ENCODE measurements at regions not wholly inside any gene's neighbourhood (a gene's known extent, or its start where the extent isn't known, plus 50 kb on each side); places are given as distances from the start of the nearest gene placed in this dataset.

DNA sequence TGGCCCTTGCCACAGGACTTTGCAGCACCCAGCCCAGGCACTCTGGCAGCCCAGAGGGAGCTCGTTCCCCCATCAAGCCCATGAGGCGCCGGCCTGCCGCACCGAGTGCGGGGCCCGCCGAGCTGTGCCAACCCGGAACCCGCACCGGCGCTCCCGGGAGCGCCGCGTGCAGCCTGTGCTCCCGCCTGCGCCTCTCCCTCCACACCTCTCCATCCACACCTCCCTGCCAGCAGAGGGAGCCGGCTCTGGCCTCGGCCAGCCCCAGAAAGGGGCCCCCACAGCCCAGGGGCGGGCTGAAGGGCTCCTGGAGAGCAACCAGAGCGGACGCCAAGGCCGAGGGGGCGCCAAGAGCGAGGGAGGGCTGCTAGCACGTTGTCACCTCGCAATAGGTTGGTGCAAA lies 268.8 kb downstream of the MID1IP1 start:
- H4K5ac ChIP-seq (ENCODE audit: low read depth, low read length) = no peak overlapping the region
- POLR2A ChIA-PET (ENCODE audit: unreplicated experiment) = interaction anchor here (0.6 kb wide), 1 partner anchor 397 kb away, joined by 4 read pairs; no protein-coding TSS in a partner anchor
- H3K4me1 ChIP-seq (ENCODE audit: control insufficient read depth, insufficient read depth, low read length) = no peaks in the 10 kb centered on the region

More for the DNA sequence above, 268.8 kb downstream of the MID1IP1 start:
- H2BK15ac ChIP-seq (ENCODE audit: low read depth, low read length) = no peak overlapping the region
- H3K4ac ChIP-seq (ENCODE audit: low read depth, low read length) = no peak overlapping the region
- CTCF ChIA-PET = no interaction called here
- no peak overlapping the region for H3K56ac ChIP-seq (ENCODE audit: extremely low read depth, insufficient read depth, low read length)
- no peak overlapping the region for H3K4me3 ChIP-seq (ENCODE audit: insufficient read depth, low read depth, low read length)
- dilution Hi-C loops (cut with HindIII; ENCODE audit: low sequenced_read_pairs, unreplicated experiment) (no loop called here), intact Hi-C loops (cut with micrococcal nuclease) (no loop called here), in situ Hi-C loops (cut with MboI; ENCODE audit: low sequenced_read_pairs) (no loop called here)
- BruUV-seq (replicated peaks) = no TSS peak
- no peak overlapping the region for H4K8ac ChIP-seq (ENCODE audit: low read depth in 2 of 2, low read length in 2 of 2)
- no peak overlapping the region for H4K91ac ChIP-seq (ENCODE audit: insufficient read depth, low read depth, low read length)
- H3K27ac ChIP-seq (ENCODE audit: insufficient read depth, low read length) = no peak overlapping the region
- peaks cover 4% of the 10 kb centered on the region; the same call in 1 of the 2 replicates for H3K9me3 ChIP-seq (ENCODE audit: control insufficient read depth, insufficient read depth, low read length)
- H4K20me1 ChIP-seq (ENCODE audit: insufficient read depth, low read length) = no peaks in the 10 kb centered on the region
- no peaks in the 10 kb centered on the region for H3K9me1 ChIP-seq (ENCODE audit: insufficient read depth, low read length)
- H3K27me3 ChIP-seq (ENCODE audit: control insufficient read depth, insufficient read depth, low read length) = peaks cover 7% of the 10 kb centered on the region
- no peaks in the 10 kb centered on the region for H3K36me3 ChIP-seq (ENCODE audit: control insufficient read depth, insufficient read depth, low read length)
- no peak overlapping the region for H2BK5ac ChIP-seq (ENCODE audit: low read depth, low read length, poor library complexity, severe bottlenecking)
- DNase-seq (no peak), ATAC-seq (ENCODE audit: low read depth) (no peak)
- no peak overlapping the region for H3K14ac ChIP-seq (replicated peaks; ENCODE audit: low read depth, low read length)
- H3K18ac ChIP-seq (ENCODE audit: low read depth, low read length) = no peak overlapping the region
- no peak overlapping the region for H2AFZ ChIP-seq (replicated peaks; ENCODE audit: low read length, poor library complexity)
- 70% methylated on average over 4 of the region's 28 CpGs; no CpG with 5 or more reads in 1 of the 2 experiments for WGBS, 2 experiments (ENCODE audit: extremely low coverage in 2 of 2, insufficient read length in 1 of 2)
- H3K23ac ChIP-seq (ENCODE audit: low read depth, low read length) = no peak overlapping the region
- no peak overlapping the region for H2AK5ac ChIP-seq (ENCODE audit: low read depth, low read length)
- no peak overlapping the region for H3K9ac ChIP-seq (ENCODE audit: low read depth, low read length)
- H3K79me1 ChIP-seq (ENCODE audit: low read depth in 1 of 2, low read length in 2 of 2) = no peaks in the 10 kb centered on the region
- TF ChIP-seq CEBPB (IDR thresholded peaks at IDR 0.05; ENCODE audit: low read depth, low read length) (no peak), FOS (IDR thresholded peaks at IDR 0.05; ENCODE audit: low read depth, low read length) (no peak), ELK1 (IDR thresholded peaks at IDR 0.05; ENCODE audit: borderline replicate concordance, low read depth, low read length) (no peak), BHLHE40 (IDR thresholded peaks at IDR 0.05; ENCODE audit: low read depth, low read length) (no peak), RAD21 (IDR thresholded peaks at IDR 0.05; ENCODE audit: low read length) (no peak), MAFK (IDR thresholded peaks at IDR 0.05; ENCODE audit: low read depth, low read length) (no peak), RFX5 (IDR thresholded peaks at IDR 0.05; ENCODE audit: low read depth, low read length) (no peak), RCOR1 (IDR thresholded peaks at IDR 0.05; ENCODE audit: insufficient replicate concordance, low read length) (no peak), CHD1 (IDR thresholded peaks at IDR 0.05; ENCODE audit: low read depth, low read length) (no peak), MXI1 (IDR thresholded peaks at IDR 0.05; ENCODE audit: borderline replicate concordance, low read depth, low read length) (no peak), POLR2A (IDR thresholded peaks at IDR 0.05; ENCODE audit: low read depth, low read length) (no peak), NFE2L2 (IDR thresholded peaks at IDR 0.05; ENCODE audit: low read depth, low read length) (no peak), MAZ (IDR thresholded peaks at IDR 0.05; ENCODE audit: borderline replicate concordance, low read depth, low read length) (no peak), SMC3 (IDR thresholded peaks at IDR 0.05; ENCODE audit: low read depth, low read length) (no peak)
- TF ChIP-seq, protein P1, sequence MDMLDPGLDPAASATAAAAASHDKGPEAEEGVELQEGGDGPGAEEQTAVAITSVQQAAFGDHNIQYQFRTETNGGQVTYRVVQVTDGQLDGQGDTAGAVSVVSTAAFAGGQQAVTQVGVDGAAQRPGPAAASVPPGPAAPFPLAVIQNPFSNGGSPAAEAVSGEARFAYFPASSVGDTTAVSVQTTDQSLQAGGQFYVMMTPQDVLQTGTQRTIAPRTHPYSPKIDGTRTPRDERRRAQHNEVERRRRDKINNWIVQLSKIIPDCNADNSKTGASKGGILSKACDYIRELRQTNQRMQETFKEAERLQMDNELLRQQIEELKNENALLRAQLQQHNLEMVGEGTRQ (IDR thresholded peaks at IDR 0.05; ENCODE audit: low read depth, low read length) = no peak
- TF ChIP-seq, protein P2, sequence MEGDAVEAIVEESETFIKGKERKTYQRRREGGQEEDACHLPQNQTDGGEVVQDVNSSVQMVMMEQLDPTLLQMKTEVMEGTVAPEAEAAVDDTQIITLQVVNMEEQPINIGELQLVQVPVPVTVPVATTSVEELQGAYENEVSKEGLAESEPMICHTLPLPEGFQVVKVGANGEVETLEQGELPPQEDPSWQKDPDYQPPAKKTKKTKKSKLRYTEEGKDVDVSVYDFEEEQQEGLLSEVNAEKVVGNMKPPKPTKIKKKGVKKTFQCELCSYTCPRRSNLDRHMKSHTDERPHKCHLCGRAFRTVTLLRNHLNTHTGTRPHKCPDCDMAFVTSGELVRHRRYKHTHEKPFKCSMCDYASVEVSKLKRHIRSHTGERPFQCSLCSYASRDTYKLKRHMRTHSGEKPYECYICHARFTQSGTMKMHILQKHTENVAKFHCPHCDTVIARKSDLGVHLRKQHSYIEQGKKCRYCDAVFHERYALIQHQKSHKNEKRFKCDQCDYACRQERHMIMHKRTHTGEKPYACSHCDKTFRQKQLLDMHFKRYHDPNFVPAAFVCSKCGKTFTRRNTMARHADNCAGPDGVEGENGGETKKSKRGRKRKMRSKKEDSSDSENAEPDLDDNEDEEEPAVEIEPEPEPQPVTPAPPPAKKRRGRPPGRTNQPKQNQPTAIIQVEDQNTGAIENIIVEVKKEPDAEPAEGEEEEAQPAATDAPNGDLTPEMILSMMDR (conservative IDR thresholded peaks at IDR 0.05; ENCODE audit: low read depth, low read length) = no peak
- no peak overlapping the region for H2BK120ac ChIP-seq (ENCODE audit: low read depth, low read length)
- H2AK9ac ChIP-seq (replicated peaks; ENCODE audit: low read depth, low read length, poor library complexity) = no peak overlapping the region
- no peak overlapping the region for H3K4me2 ChIP-seq (ENCODE audit: low read depth, low read length)
- no peak overlapping the region for H2BK20ac ChIP-seq (ENCODE audit: low read depth, low read length)

Measured in IMR-90 (cell line).